ENCODE measurements at regions not wholly inside any gene's neighbourhood (a gene's known extent, or its start where the extent isn't known, plus 50 kb on each side); places are given as distances from the start of the nearest gene placed in this dataset.

GRCh38 chr2:129001926-129002325 is 683.3 kb upstream of the HS6ST1 start:
- H3K4me2 ChIP-seq (ENCODE audit: insufficient read depth, low read length) = no peak overlapping the region
- CTCF ChIA-PET = no interaction called here
- BruUV-seq (replicated peaks) = no TSS peak
- H3K27me3 ChIP-seq (ENCODE audit: control insufficient read depth in 2 of 2, insufficient read depth in 2 of 2, low read length in 2 of 2) = no peaks in the 10 kb centered on the region
- FAIRE-seq = no peak
- POLR2A ChIA-PET = no interaction called here
- H3K79me2 ChIP-seq (ENCODE audit: control insufficient read depth, insufficient read depth, low read length) = no peaks in the 10 kb centered on the region
- no peaks in the 10 kb centered on the region for H3K4me1 ChIP-seq (ENCODE audit: control insufficient read depth, extremely low read depth, insufficient read depth, low read length)
- H2AFZ ChIP-seq (ENCODE audit: low read depth, low read length) = no peak overlapping the region
- no peaks in the 10 kb centered on the region for H3K9me1 ChIP-seq (replicated peaks; ENCODE audit: control insufficient read depth, extremely low read depth, insufficient read depth, low read length)
- intact Hi-C loops (cut with micrococcal nuclease) (no loop called here), dilution Hi-C loops (cut with MboI; ENCODE audit: extremely low pct_ligation_motif_present, low sequenced_read_pairs) (no loop called here)
- H3K27ac ChIP-seq (ENCODE audit: insufficient read depth, low read depth, low read length) = no peak overlapping the region
- H3K4me3 ChIP-seq (replicated peaks in 1 of 3; ENCODE audit: insufficient read depth in 1 of 3, low read depth in 1 of 3, low read length in 3 of 3) = no peak overlapping the region
- H3K9me3 ChIP-seq (replicated peaks; ENCODE audit: control insufficient read depth, insufficient read depth, low read length) = peaks cover 3% of the 10 kb centered on the region
- H3K36me3 ChIP-seq (ENCODE audit: control insufficient read depth in 2 of 2, extremely low read depth in 1 of 2, insufficient read depth in 2 of 2, low read length in 2 of 2) = no peaks in the 10 kb centered on the region
- H4K20me1 ChIP-seq (replicated peaks; ENCODE audit: control insufficient read depth, extremely low read depth, insufficient read depth, low read length) = no peaks in the 10 kb centered on the region
- TF ChIP-seq POLR2AphosphoS5 (IDR thresholded peaks at IDR 0.05; ENCODE audit: insufficient read depth, low read depth, low read length) (no peak), POLR2A (IDR thresholded peaks at IDR 0.05; ENCODE audit: low read depth, low read length) (no peak), JUN (IDR thresholded peaks at IDR 0.05; ENCODE audit: borderline replicate concordance, insufficient read depth, insufficient read length, low read depth) (no peak), MAX (IDR thresholded peaks at IDR 0.05; ENCODE audit: insufficient read depth, insufficient read length) (no peak), MYC (IDR thresholded peaks at IDR 0.05; ENCODE audit: low read depth, low read length) (no peak), FOS (IDR thresholded peaks at IDR 0.05; ENCODE audit: borderline replicate concordance, insufficient read depth, low read length) (no peak), CTCF (IDR thresholded peaks at IDR 0.05; ENCODE audit: extremely low read depth in 1 of 2, insufficient read depth in 1 of 2, low read depth in 1 of 2, low read length in 2 of 2) (no peak), EZH2 (IDR thresholded peaks at IDR 0.05; ENCODE audit: borderline replicate concordance, low read depth, low read length, severe bottlenecking) (no peak), GATA2 (IDR thresholded peaks at IDR 0.05; ENCODE audit: insufficient read depth, insufficient read length, low read depth, low read length) (no peak)
- no peak for DNase-seq (ENCODE audit: low read depth, low spot score)
- H3K9ac ChIP-seq (replicated peaks; ENCODE audit: extremely low read depth, insufficient read depth, low read length) = no peak overlapping the region
